HG03135 (cell line): ENCODE measurements at regions not wholly inside any gene's neighbourhood (a gene's known extent, or its start where the extent isn't known, plus 50 kb on each side); places are given as distances from the start of the nearest gene placed in this dataset.

Experiments used
- ATAC-seq: cut with Tn5 transposase; IDR thresholded peaks from one replicate; pipeline ENCODE4 v1.9.1; 2021; ENCODE audit warnings: mild to moderate bottlenecking, moderate library complexity; ENCODE audit not compliant: unreplicated experiment

GRCh38 chr6:82720992-82721391, 344.6 kb downstream of the UBE3D start:
- no peak for ATAC-seq

DNA sequence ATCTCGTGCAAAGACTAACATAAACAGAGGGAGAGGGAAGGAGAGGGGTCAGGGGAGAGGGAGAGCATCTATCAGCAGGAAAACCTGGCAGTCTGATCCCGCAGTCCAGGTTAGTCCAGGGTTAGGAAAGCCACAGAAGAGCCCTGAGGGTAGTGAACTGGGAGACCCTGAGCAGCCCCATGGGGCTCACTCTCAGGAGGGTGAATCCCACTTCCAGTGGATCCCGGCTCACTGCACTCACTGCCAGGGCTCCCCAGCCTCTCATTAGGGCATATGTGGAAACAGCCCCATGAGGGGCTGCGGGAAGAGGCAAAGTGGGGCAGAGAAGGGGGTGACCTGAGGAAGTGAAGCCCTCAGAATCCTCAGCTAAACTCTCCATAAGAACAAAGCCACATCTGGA, 329.9 kb downstream of the UBE3D start:
- no peak for ATAC-seq

- no peak for ATAC-seq
Measured at GRCh38 chr6:82737965-82738364, 327.7 kb downstream of the UBE3D start.

DNA sequence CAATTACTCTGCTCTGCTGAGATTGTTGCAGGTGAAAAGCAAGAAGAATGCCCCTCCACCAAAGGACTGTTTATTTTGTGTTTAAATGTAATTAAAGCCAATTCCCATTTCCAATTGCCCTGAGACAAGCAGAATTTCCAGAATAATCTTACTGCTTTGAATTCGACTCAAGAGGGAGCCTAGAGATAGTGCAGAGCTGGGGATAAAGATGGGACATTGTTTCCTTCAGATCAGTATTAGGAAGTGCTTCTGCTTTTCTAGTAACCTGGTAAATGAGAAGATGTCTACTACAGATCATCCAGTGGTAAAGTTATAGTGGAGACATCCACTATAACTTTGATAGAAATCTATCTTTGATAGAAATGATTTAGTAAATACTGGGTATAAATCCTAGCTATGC, 326.9 kb downstream of the UBE3D start:
- ATAC-seq, result no peak

DNA sequence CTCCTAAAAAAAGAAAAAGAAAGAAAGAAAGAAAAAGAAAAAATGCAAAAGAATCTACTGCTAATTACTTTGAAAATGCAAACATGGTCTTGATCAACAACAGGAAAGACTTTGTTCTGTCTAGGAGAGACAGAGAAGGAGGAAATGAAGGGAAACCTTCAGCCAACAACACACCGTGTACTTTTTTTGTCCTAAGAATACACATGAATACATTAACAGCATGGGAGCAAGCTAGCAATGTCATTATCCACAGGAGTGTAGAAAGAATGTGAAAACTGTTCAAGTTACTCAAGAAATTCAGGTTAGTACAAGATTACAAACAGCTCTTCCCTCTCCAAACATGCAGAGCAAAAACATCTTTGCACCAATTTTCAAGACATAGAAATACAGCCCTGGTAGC, 326.3 kb downstream of the UBE3D start:
- no peak for ATAC-seq

DNA sequence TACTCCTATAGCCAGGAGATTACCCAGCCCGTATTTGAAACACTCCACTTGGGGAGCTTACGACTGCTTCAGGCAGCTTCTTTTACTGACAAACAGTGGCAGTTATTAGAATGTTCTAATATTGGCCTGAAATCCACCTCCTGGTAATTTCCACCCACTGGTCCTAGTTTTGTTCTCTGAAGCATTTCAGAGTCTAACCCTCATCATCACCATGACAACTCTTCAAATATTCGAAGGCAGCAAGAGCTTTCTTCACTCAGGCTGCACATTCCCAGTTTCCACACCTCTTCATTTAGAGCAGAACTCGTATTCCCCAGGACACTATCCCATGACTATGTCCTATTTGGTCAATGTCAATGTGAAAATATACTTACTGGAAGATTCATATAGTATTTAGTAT, 325.6 kb downstream of the UBE3D start:
- no peak for ATAC-seq

DNA sequence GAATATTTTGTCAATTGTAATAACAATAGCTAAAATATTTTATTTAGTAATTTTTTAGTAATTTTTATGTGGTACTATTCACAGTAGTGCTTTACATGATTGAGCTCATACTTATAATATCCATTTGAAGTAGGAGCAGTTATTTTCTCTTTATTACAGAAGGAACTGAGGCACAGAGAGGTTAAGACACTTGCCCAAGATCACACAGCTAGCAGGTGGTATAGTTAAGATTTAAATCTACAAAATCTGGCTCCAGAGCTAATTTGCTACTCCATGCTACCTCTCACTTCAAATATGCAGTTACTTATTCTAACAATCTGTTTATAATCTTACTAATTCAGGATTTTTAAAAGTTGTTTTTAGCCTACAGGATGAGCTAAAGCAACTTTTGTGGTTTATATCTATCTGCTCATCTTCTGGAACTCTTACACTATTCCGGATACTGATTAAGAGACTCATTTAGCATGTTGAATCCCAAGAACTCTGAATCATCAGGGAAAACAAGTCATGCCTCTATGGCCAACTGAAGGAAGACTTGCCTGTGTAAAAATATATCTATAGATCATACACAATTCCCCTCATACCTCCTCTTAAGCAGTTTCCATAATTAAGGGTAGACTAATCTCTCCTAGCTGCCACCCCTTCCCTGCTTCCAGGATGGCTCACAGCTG, 324.2 kb downstream of the UBE3D start:
- no peak for ATAC-seq

DNA sequence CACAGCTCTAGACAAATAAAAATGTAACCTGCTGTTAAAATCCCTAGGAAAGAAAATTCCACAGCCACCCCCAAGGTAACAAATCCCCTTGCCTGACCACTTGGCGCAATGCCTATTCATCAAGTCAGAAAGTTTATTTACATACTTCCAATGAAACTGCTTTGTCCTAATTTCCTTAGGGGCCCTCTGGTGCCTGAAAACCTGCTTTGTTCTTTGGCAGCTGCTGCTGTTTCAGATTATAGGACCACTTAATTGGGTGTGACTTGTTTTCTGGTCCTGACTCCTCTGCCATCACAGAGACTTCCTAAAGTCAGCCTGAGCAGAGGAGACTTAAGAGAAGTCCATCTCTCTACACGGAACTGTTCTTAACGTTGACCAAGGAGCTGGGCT, 323.6 kb downstream of the UBE3D start:
- no peak for ATAC-seq

DNA sequence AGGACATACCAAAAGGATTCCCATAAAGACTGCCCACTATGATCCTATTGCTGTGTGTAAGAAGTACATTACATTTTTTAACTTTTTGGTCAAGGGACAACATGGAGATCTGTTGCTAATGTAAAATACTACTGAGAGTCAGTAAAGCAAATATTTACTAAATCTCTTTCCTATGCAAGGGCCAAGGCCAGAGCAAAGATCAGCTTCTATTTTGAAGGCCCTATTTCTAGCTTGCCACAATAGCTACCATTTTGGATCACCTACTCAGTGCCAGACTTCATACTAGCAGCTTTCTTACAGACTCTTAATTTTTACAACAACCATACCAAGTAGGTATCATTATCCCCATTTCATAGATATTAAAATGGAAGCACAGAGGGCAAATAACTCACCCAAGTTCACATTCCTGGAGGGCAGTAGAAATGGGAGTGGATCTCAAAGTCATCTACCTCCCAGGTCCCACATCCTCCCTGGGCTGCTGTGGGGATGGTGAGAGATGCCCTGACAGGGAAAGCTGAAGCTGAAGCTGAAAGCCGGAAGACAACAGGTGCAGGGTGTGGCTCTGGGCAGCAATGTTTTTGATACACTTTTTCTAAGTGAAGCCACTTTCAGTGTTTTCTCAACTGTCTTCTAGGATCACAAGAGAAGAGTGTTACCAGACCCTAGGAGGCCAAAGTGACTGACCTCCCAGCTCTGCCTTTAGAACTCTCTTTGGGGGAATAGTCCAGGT, 321.2 kb downstream of the UBE3D start:
- ATAC-seq, result no peak

GRCh38 chr6:82750556-82750955, 315.1 kb downstream of the UBE3D start:
- ATAC-seq, result no peak

DNA sequence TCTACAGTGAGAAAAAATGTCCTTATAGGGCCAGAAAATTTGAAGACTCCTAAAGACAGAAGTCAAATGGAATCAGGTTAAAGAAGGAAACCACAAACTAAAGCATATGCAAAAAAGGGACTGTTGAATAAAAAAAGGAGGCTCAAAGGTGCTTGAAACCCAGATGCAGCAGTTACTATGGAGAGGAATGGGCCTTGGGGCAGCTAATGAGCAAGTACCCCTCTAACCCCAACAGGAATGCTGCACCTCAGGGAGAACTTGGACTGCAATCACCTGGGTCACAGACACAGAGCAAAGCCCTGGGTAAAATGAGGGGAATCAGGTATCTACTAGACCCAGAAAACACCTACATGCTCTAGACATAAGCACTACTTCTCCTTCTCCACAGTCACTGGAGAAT, 313.9 kb downstream of the UBE3D start:
- ATAC-seq, result no peak

DNA sequence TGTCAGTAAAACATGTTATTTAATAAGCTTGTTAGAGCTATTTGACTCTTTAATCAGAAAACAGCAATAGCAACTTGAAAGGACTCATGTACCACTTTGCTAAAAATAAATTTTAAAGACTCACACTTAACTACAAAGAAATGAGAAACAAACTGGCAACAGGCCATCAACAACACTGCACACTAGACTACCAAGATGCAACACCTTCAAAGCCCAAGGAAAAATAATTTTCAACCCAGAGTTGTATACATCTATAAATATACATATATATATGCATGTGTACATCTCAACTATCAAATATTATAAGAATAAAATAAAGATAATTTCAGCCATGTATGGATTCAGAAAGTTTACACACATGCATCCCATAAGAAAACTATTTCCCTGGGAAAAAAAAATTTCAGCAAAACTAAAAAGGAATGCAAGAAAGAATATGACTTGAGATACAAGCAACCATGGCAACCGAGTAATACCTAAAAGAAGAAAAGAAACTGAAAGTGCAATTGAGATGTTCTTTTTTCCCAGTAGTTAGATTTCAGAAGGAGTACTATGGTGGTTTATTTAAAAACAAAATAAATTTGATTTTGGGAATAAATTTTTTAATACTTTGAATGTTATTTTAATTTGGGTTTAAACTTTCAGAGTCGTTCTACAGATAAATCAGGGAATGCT, 303.8 kb downstream of the UBE3D start:
- no peak for ATAC-seq

DNA sequence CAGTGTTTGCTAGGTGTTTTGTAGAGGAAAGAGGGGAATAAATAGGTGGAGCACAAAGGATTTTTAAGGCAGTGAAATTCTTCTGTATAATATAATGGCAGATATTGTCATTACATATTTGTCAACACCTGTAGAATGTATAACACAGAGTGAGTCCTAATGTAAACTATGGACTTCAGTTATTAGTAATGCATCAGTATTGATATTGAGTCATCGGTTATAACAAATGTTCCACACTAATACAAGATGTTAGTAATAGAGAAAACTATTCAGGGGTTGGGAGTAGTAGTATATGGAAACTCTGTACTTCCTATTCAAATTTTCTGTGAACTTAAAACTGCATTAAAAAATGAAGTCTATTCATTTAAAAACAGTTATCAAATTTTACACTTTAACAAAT, 299.2 kb downstream of the UBE3D start:
- no peak for ATAC-seq

DNA sequence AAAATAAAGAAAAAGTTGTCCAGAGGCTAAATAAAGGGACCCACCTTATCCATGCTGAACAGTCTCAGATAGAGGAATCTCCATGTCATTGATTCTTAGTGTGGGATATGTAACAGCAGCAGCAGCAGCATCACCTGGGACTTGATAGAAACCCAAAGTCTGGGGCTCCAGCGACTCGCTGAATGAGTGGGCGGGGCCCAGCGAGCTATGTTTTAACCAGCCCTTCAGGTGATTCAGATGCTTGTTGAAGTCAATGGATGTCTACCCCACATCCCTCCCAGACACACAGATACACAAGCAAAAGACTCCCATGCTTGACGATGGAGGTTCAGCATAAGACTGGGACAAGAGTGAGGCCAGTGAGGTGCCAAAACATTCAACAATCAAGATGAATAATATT, 298.6 kb downstream of the UBE3D start:
- ATAC-seq, result no peak

- no peak for ATAC-seq
Measured at GRCh38 chr6:82767447-82767846, 298.2 kb downstream of the UBE3D start.

DNA sequence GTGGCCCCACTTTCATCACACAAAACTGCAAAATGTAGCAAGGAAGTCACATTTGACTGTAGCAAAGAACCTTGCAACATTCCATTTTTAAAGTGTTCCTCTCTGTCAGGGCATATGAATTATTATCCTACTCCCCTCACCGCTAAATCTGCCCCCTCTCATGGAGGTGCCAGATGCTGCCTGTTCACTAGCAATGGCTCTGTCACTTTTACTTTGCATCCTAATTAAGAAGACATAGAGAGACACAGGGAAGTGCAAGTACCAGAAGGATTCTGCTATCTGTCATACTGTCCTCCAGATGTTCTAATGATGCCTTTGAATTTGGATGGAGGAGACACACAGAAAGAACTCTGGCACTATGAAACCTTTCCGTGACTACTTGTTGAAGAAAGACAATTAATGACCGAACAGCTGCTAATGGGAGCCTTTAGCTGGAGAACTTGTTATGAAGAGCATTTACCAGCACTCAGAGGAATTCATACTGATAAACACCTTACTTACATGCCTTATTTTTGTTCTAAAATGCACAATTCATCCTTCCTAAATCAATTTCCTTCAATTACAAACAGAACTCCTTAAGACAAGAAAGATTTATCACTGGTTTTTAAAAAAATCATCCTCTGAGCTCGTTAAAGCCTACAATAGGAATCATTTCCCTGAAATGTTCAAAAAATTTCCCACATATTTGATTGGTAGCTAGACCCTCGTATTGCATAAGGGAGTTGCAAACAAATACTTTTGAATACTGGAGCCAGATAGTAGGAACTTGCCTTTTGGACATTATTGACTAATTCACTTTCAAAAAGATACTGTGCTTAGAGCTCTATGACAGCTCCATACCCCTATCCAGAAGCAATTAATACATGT, 292.6 kb downstream of the UBE3D start:
- no peak for ATAC-seq

DNA sequence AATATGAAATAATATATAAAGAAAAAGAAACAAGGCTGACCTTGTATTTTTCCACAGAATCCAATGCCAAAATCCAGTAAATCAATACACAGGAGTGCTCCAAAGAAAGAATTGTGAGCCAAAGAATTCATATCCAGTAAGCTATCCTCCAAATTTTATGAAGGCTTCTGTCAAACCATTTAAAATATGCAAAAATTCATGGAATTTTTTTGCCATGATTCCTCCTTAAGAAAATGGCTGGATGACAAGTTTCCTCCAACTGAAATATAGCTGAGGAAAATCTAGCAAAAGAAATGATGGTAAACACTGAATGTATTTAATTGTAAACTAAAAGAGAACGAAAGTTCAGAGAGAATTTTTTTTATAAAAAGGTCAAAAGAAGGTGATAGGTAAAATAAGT, 290.3 kb downstream of the UBE3D start:
- no peak for ATAC-seq

DNA sequence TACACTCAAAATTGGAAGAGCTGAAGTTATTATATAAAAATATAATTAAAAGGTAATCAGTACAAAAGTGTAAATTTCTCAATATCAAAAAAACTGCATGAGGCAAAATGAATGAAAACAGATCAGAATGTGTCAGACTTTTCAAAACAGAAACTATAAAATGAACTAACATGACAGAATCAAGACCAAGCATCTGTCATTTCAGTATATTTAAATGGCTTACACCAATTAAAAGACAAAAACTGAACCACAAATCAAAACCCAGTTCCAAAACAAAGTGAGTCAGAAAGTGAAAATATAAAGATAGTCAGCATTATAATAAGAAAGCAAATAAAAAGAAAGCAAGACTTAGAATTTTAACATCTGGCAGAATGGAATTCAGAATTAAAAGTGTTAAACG, 289.7 kb downstream of the UBE3D start:
- no peak for ATAC-seq

GRCh38 chr6:82779041-82779440, 286.6 kb downstream of the UBE3D start:
- ATAC-seq, result no peak

DNA sequence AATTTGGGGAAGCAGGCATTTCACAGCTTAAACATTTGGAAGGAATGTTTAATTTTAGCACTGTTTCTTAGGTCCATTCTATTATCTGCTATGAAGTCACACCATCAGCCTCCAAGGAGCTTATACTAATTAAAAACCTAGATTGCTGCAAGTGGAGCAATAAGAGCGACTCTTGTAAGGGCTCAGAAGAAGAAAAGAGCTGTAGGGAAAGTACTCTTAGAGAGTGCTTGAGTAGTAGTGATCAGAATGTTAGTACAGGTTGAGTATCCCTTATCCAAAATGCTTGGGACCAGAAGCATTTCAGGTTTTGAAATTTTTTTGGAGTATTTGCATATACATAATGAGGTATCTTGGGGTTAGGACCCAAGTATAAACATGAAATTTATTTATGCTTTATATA, 285.3 kb downstream of the UBE3D start:
- ATAC-seq, result no peak

GRCh38 chr6:82781620-82782204, 283.9 kb downstream of the UBE3D start:
- no peak for ATAC-seq
